GM19468 (cell line): ENCODE measurements at regions not wholly inside any gene's neighbourhood (a gene's known extent, or its start where the extent isn't known, plus 50 kb on each side); places are given as distances from the start of the nearest gene placed in this dataset.
"Not testable (repeated sequence)": the region's sequence is repeated elsewhere in the genome, so short reads cannot be mapped to it uniquely, and the experiment has no call there.

ENCODE experiments used
- ATAC-seq: cut with Tn5 transposase; IDR thresholded peaks from one replicate; pipeline ENCODE4 v1.9.1; 2021; ENCODE audit warnings: mild to moderate bottlenecking, moderate library complexity, moderate number of reproducible peaks; ENCODE audit not compliant: unreplicated experiment; ENCODE audit errors: extremely low read depth

DNA sequence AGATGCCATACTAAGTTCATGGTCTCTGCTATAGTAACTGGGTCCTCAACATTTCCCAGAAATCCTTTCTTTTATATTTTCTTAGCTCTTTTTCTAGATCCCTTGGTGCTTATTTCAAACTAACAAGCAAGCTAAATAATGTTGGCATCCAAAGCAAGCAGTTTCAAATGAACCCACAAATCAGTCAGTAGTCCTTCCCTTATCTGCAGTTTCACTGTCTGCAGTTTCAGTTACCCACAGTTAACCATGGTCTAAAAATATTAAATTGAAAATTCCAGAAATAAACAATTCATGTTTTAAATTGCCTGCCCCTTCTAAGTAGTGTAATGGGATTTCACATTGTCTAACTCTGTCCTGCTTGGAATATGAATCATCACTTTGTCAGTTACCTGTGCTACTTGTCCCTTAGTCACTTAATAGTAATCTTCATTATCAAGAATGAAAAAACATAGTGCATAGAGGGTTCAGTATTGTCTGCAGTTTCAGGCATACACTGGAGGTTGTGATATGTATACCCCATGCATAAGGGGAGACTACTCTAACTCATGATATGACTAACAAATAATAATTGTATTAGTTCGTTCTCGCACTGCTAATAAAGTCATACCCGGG, 633.7 kb downstream of the MECOM start:
- no peak for ATAC-seq

DNA sequence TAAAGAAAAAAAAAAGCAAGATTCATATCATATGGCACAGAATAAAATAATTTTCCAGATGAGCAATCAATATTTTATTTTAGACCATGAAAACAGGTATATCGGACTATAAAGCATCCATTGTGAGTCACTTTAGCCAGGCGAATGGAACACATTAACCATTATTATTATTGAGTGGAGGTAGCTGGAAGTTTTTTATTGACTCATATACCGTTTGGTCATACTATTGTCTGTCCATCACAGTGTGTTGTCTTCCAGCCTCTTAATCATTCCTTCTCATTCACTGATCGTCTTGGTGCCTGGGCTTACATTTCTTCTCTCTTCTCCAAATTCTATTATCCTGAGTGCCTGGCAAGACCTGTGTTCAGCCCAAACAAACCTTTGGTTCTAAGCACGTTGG, 634.8 kb downstream of the MECOM start:
- no peak for ATAC-seq

DNA sequence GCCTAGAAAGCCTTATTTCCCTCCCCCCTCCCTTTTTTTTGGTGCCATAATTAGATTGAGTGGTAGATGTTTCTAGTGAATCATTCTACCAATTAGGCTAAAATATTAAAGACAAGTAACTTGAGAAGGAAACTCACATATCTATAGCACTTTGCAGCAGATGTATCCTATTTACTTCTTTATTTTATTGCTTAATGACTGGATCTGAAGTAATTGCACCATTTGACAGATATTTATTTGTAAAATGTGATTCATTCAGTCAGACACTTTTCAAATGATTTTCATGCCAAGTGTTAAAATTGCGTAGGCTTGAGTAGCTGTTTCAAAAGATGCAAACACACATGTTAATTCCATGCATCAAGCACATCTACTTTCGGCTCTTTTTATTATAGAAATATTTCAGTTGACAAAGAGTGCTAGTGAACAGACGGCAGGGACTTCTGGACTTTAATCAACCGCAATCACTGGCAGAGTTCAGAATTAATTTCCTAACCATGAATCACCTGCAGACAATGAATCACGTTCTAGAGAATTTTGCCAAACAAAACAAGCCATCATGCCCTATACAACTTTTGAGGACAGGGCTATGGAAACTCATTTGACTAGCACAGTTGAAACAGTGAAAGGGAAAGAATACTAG, 636.8 kb downstream of the MECOM start:
- no peak for ATAC-seq

DNA sequence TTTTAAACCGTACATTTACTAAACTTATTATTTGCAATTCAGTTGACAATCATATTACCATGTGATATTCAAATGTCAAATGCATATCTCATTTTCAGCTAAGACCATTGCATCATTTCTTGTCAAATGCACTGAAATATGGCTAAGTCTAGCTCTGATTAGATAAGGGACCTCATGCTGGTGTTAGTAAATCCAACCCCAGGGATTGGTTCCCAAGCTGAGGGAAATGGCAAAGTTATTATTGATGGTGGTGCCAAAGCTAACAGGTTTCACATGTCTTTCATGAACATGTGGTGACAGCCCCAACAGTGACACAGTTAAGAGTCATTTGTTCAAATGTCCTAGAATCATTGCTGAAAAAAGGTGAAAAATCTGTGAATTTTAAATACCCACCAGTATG, 641.1 kb downstream of the MECOM start:
- no peak for ATAC-seq

DNA sequence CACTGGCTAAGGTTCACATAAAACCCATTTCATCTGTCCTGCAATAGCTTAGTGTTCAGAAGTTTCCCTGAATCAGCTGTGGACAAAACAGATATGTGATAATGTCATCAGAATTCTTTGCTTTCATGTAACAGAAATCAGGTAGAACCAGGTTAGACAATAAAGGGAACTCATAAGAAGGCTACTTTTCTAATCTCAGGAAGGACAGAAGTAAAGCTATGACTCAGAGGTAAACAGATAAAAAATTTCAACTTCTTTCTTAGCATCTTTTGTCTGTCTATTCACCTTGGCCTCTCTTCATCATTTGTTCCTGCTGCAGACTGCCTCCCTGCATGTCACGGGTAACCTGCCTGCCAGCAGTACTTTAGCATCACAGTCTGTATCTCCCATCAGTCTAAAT, 643.1 kb downstream of the MECOM start:
- no peak for ATAC-seq

DNA sequence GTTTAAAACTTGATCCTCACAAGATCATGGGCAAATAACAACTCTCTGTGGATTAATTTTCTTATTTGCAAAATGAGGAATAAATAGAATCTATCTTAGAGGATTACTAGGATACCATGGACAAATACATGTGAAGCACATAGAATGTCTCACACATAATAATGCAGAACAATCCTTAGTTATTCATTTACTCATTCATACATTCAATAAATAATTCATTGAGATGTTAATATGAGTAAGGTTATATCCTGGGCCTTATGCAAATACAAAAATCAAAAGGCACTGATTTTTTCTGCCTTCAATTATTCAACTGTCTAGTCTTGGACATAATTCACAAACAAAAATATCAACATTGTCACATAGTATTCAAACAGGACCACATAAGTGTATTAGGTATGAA, 654.1 kb downstream of the MECOM start:
- no peak for ATAC-seq

DNA sequence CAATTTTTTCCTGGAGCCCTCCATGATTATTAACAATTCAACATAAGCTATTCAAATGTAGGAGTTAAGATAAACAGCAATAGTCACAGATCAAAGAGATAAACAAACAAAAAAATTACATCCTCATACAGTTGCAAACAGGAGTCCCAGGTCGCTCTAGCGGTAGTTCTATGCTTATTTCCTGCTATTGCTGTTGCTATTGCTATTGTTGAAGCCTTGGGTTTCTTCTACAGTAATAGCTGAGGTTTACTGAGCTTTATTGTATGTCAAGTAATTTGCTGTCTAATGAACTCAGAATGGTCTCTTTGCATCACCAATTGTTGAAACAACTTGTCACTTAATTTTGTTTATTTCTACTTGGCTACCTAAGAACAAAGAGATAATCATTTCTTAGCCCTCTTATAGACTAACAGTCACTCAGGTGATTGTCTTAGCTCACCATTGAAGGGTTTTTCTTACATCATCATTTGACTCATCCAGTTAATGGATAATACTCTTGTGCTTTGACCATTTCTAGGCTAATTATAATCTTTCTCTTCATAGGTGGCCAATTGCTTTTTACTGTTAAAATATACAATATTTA, 654.6 kb downstream of the MECOM start:
- ATAC-seq = no peak

DNA sequence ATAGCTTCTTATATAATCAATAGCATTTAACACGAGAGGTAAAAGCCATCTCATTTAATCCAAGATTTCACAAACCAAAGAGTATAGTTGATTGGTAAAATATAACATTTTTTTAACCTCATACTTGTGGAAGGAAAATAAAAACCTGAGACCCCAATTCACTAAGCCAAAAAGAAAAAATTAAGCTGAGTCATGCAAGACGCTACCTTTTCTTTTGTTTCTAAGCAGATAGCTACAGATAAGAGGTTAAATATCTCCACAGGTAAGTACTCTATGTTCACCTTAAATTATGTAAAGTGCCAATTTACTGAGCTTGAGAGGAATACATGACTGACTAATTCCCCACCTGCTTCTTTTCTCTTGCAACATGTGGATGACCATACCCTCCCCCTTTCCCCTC, 656.4 kb downstream of the MECOM start:
- no peak for ATAC-seq

DNA sequence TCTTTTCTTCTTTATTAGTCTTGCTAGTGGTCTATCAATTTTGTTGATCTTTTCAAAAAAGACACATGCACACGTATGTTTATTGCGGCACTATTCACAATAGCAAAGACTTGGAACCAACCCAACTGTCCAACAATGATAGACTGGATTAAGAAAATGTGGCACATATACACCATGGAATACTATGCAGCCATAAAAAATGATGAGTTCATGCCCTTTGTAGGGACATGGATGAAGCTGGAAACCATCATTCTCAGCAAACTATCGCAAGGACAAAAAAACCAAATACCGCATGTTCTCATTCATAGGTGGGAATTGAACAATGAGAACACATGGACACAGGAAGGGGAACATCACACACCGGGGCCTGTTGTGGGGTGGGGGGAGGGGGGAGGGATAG, 657.1 kb downstream of the MECOM start:
- ATAC-seq = not testable (repeated sequence)

DNA sequence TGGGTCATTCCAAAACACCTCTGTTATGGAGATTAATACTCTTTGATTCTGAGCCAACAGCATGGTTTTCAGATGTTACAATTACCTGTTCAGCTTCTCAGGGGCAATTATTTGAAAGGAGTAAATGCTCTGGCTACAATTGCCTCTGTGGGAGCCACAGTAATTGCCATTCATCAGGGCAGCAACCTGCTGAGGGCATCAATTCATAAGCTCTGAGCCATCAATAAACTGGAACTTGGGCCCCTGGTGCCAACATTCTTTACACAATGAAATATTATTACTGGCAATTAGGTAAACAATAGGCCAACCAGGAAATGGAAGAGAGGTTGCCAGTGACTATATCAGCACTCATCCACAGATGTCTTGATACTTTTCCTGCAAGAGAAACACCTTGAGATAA, 660.8 kb downstream of the MECOM start:
- no peak for ATAC-seq

DNA sequence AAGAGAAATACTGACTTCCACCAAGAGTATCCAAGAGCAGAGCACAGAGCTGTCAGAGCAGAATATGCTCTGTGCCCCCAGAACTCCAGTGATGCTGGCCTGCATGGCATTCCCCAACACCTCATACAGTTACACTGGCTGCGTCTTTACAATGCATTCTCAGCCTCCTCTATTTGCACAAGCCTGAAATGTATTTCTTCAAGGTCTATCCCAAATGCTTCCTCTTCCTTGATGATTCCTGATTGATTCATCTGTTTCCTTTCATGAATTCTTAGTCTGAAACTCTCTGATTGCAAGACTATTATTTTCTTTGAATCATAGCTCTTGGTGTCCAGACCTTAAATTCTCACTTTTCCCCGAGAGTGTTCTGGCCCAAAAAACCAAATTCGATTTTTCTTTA, 664.7 kb downstream of the MECOM start:
- no peak for ATAC-seq

DNA sequence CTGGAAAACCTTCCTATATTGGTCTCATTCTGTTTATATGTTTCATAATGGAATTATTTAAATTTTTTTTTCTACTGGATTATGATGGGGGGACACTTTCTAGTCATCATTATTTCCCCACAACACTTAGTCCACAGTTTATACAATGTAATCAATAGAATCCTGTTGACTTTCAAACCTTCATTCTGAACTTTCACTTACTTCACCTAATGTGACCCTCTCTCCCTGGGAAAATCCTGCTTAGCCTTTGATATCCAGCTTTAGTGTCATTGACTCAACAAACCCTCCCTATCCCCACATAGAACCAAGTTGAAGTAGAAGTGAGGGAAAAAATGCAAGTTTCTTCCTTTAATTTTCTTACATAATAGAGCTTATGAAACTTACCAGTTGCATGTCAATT, 666.0 kb downstream of the MECOM start:
- ATAC-seq = no peak

DNA sequence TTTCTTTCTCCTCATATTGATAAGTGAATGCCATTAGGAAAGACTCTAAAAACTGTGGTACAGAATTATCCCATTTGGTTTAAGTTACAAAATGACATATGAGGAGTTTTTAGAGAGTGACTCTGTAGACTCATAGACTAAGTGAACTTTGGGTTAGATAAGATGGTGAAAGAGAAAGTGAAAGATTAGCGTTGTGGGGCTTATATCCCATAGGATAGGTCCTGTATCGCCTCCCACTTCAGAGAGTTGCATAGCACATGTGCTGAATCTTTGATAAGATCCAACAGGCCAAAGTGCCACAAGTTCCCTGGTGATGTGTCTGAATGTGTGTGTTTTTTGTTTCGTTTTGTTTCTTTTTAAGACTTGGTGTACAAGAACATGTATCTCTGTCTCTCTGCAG, 666.9 kb downstream of the MECOM start:
- ATAC-seq = no peak

DNA sequence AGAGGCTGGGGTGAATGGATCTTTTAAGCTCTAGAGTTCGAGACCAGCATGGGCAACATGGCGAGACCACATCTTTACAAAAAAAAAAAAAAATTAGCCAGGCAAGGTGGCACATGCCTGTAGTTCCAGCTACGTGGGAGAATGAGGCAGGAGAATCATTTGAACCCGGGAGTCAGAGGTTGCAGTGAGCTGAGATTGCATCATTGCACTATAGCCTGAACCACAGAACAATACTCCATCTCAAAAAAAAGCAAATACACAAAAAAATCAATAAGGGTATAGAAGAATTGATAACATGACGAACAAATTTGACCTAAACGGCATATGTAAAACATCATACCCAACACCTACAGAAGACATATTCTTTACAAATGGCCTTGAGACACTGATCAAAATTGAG, 668.4 kb downstream of the MECOM start:
- no peak for ATAC-seq

DNA sequence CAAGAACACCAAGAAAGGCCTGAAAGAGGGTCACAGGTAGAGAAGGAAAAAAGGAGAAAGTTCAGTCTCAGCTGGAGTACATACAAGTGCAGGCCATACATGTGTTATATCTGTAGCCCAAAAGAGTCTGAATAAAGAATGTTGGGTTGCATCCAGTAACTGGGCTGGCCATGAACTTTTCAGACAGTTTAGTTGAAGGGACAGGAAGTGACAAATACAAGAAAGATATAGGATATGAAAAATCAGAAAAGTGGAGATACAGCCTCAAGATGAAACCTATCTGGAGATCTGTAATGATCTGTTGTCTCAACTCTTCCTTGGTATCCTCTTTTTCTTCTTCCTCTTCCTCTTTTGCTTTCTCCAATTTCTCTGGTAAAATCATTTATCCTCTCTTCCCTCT, 671.7 kb downstream of the MECOM start:
- ATAC-seq = no peak

DNA sequence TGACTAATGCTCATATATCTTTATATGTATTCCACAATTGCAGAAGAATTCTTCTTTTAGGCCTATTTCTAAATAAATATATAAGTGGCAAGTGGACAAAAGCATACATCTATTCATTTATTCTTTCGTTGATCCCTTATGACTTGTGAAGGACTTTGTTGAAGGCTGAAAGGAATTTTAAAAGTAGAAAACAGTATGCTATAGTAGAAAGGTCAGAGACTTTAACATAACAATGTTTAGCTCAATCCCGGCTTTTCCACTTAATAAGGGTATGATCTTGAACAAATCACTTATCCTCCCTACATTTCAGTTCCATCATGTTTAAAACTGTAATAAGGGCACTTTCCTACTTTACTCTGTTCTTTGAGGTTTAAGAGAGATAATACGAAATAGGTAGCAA, 672.9 kb downstream of the MECOM start:
- ATAC-seq = no peak

DNA sequence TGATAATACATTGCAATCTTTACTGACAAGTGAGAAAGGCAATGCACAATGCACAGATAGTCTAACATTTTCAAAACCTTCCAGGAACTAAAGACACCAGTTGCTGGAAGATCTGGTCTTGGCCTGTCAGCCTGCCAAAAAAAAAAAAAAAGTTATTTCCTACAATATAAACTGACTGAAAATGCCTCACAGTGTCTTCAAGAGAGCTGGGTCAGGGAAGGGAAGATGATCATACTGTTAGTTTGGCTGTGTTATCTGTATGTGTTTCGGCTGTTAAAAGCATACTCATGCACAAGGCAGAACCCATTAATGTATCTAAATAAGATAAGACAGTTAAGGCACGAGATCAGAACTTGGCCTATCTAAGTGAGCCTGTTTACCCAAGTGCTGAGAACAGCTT, 673.4 kb downstream of the MECOM start:
- no peak for ATAC-seq

DNA sequence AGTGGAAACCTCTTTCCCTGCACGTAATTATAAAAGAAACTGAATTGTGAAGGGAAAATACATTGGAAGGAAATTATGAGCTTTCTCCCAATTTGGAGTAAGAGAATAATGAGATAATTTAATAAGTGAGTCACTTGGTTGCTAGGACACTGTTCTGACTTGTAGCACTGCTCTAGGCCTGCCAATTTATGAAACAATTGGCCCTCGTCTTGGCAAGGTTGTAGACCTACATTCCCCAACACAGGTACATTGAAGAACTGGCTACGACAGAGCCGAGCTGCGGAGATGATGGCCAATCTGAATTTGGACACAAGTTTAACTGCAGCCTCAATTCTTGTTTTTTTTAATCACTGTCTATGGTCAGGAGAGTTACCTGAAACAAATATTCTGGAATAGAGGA, 674.1 kb downstream of the MECOM start:
- no peak for ATAC-seq

DNA sequence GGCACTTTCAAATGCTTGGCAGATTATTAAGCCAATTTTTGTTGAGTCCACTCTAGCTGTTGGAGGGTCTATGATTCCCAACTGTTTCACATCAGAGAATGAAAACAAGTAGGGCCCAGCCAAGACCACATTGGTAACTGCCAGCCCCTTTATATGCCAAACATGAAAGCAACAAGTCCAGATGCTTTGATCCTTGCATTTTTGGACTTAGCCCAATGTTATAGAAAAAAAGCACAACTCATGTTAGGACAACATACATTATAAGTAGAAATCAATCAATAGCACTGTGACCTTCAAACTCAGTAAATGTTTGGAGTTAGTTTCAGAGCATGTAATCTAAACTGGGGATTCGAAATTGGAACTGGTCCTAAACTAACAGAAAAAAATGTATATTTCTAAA, 674.7 kb downstream of the MECOM start:
- no peak for ATAC-seq

DNA sequence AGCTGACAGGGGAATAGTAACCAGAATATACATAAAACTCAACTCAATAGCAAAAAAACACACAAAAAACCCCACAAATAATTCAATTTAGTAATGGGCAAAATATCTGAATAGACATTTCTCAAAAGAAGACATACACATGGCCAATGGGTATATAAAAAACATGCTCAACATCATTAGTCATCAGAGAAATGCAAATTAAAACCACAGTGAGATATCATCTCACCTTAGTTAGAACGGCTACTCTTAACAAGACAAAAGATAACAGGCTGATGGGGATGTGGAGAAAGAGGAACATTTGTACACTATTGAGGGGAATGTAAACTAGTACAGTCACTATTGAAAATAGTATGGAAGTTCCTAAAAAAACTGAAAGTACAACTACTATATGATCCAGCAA, 678.6 kb downstream of the MECOM start:
- no peak for ATAC-seq

DNA sequence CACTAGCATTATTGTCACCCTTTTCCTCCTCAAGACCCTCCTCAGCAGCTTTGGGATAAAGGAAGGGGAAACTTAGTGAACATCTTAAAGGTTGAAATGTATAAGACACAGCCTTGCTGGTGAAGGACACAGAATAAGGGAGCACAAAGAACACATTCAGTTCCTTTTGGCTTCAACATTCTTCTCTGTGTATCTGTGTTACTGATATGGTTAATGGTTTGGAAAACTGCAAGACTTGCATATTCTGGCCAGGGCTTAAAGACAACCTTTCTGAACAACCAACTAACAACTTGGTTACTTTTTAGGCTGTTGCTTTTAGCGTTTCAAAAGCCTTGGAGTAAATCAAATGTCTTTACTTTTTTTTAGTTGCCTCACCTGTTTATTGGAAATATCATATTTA, 680.5 kb downstream of the MECOM start:
- no peak for ATAC-seq

DNA sequence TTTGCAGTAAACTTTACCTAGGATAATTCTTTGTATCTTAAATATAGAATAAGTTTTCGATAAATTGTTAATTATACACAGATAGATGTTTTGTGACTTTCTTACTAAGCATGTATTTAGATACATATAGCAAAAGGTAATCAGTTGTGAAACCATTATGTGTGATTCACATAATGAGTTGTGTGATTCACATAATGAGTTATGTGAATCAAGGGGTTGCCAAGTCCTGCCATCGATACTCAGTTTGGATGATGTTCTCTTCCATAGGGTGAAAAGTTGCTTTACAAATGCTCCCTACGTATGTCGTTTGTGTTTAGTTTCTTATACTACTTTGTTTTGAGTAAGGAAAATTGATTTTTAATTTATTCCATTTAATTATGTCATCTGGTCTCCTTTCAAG, 682.1 kb downstream of the MECOM start:
- no peak for ATAC-seq
